HCT116 (cell line): ENCODE measurements at regions not wholly inside any gene's neighbourhood (a gene's known extent, or its start where the extent isn't known, plus 50 kb on each side); places are given as distances from the start of the nearest gene placed in this dataset.

Experiments used
- ZFX ChIP-seq: fragments of 450-650 bp; IDR thresholded peaks from 2 replicates; pipeline ENCODE4 v1.6.1; 2017
- TF ChIP-seq, protein P1 (sequence below), 3 experiments: fragments of 200-600 bp in 1 of 3; sonication (generic) in 1 of 3; IDR thresholded peaks in 2 of 3; conservative IDR thresholded peaks in 1 of 3; 2 replicates each; pipeline ENCODE4 v1.5.1; 2012 to 2017; ENCODE audit warnings: low read depth in 2 of 3, low read length in 2 of 3, antibody characterized with exemption in 1 of 3, borderline replicate concordance in 1 of 3, control low read depth in 1 of 3, mild to moderate bottlenecking in 1 of 3, mixed read lengths in 1 of 3, mixed run types in 1 of 3, moderate library complexity in 1 of 3; ENCODE audit not compliant: insufficient read depth in 1 of 3

DNA sequence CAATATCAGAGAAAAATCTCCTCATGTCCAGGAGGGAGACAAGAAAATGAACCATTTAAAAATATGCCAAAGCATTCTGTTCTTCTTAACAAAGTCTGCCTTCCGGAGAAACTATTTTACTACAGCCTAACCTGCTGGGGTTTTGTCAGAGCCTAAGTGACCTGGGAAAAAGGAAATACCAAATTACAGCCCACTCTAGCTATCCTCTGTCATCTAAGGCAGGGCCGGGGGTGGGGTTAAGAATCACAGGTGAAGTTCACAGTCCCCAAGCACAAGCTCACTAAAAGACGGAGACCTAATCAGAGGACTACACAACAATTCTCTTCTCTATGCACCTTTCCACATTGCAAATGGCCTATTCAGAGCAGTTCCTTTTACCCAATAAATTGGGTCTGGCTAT is 116.6 kb downstream of the TRIM42 start:
- TF ChIP-seq, protein P1, sequence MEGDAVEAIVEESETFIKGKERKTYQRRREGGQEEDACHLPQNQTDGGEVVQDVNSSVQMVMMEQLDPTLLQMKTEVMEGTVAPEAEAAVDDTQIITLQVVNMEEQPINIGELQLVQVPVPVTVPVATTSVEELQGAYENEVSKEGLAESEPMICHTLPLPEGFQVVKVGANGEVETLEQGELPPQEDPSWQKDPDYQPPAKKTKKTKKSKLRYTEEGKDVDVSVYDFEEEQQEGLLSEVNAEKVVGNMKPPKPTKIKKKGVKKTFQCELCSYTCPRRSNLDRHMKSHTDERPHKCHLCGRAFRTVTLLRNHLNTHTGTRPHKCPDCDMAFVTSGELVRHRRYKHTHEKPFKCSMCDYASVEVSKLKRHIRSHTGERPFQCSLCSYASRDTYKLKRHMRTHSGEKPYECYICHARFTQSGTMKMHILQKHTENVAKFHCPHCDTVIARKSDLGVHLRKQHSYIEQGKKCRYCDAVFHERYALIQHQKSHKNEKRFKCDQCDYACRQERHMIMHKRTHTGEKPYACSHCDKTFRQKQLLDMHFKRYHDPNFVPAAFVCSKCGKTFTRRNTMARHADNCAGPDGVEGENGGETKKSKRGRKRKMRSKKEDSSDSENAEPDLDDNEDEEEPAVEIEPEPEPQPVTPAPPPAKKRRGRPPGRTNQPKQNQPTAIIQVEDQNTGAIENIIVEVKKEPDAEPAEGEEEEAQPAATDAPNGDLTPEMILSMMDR (IDR thresholded peaks at IDR 0.05 in 2 of 3, conservative IDR thresholded peaks at IDR 0.05 in 1 of 3; ENCODE audit: borderline replicate concordance in 1 of 3, insufficient read depth in 1 of 3, low read depth in 2 of 3, low read length in 2 of 3) = no peak
- TF ChIP-seq ZFX = no peak
